ENCODE measurements at regions not wholly inside any gene's neighbourhood (a gene's known extent, or its start where the extent isn't known, plus 50 kb on each side); places are given as distances from the start of the nearest gene placed in this dataset.

GRCh38 chr1:4270651-4271337 is 370.7 kb upstream of the C1orf174 start:
- no peak for DNase-seq (ENCODE audit: low read depth)

GRCh38 chr1:4271338-4271998 is 371.4 kb upstream of the C1orf174 start:
- DNase-seq (ENCODE audit: low read depth), result no peak

- no peak for DNase-seq (ENCODE audit: low read depth)
Observed at GRCh38 chr1:4272568-4272967, 372.5 kb upstream of the C1orf174 start.

GRCh38 chr1:4273243-4273642 is 373.2 kb upstream of the C1orf174 start:
- DNase-seq (ENCODE audit: low read depth), result no peak

- no peak for DNase-seq (ENCODE audit: low read depth)
Observed at GRCh38 chr1:4273747-4274146, 373.7 kb upstream of the C1orf174 start.

- no peak for DNase-seq (ENCODE audit: low read depth)
Observed at GRCh38 chr1:4275083-4275482, 375.0 kb upstream of the C1orf174 start.

- no peak for DNase-seq (ENCODE audit: low read depth)
Observed at GRCh38 chr1:4276238-4276637, 376.2 kb upstream of the C1orf174 start.

- no peak for DNase-seq (ENCODE audit: low read depth)
Observed at GRCh38 chr1:4277598-4277997, 376.8 kb upstream of the AJAP1 start.

- DNase-seq (ENCODE audit: low read depth), result no peak
Observed at GRCh38 chr1:4284976-4285375, 369.4 kb upstream of the AJAP1 start.

GRCh38 chr1:4292861-4293260 is 361.5 kb upstream of the AJAP1 start:
- no peak for DNase-seq (ENCODE audit: low read depth)

- DNase-seq (ENCODE audit: low read depth), result no peak
Observed at GRCh38 chr1:4298361-4299083, 355.9 kb upstream of the AJAP1 start.

GRCh38 chr1:4301007-4301406 is 353.4 kb upstream of the AJAP1 start:
- no peak for DNase-seq (ENCODE audit: low read depth)

- no peak for DNase-seq (ENCODE audit: low read depth)
Observed at GRCh38 chr1:4303303-4303702, 351.1 kb upstream of the AJAP1 start.

GRCh38 chr1:4305526-4306301 is 348.7 kb upstream of the AJAP1 start:
- DNase-seq (ENCODE audit: low read depth), result peak; percentile 50

- no peak for DNase-seq (ENCODE audit: low read depth)
Observed at GRCh38 chr1:4306559-4307467, 347.6 kb upstream of the AJAP1 start.

- DNase-seq (ENCODE audit: low read depth), result no peak
Observed at GRCh38 chr1:4307468-4307845, 347.0 kb upstream of the AJAP1 start.

GRCh38 chr1:4307911-4308545 is 346.4 kb upstream of the AJAP1 start:
- DNase-seq (ENCODE audit: low read depth), result no peak

- DNase-seq (ENCODE audit: low read depth), result no peak
Observed at GRCh38 chr1:4308806-4309205, 345.6 kb upstream of the AJAP1 start.

- DNase-seq (ENCODE audit: low read depth), result no peak
Observed at GRCh38 chr1:4309676-4310320, 344.6 kb upstream of the AJAP1 start.

All from HT1080 (cell line).